ENCODE measurements at regions not wholly inside any gene's neighbourhood (a gene's known extent, or its start where the extent isn't known, plus 50 kb on each side); places are given as distances from the start of the nearest gene placed in this dataset.

GRCh38 chr11:131199015-131199280 lies 171.5 kb upstream of the NTM start:
- TF ChIP-seq CTCF (conservative IDR thresholded peaks at IDR 0.05; ENCODE audit: low read length) (no peak), EZH2phosphoT487 (IDR thresholded peaks at IDR 0.05; ENCODE audit: borderline replicate concordance, low read depth, low read length) (no peak)
